Type B pancreatic cell (in vitro differentiated cells): ENCODE measurements at regions not wholly inside any gene's neighbourhood (a gene's known extent, or its start where the extent isn't known, plus 50 kb on each side); places are given as distances from the start of the nearest gene placed in this dataset.

Experiments
- DNase-seq: peaks from one replicate; pipeline ENCODE4 v3.0.0; 2021; ENCODE audit warnings: mixed read lengths; ENCODE audit not compliant: unreplicated experiment; ENCODE audit errors: extremely low spot score
- H3K27ac Mint-ChIP-seq: 2 replicates; pipeline ENCODE4 v1.8.0; 2021; ENCODE audit warnings: mild to moderate bottlenecking, mixed read lengths
- H3K27me3 Mint-ChIP-seq: 2 replicates; pipeline ENCODE4 v1.8.0; 2021; ENCODE audit warnings: mixed read lengths
- H3K36me3 Mint-ChIP-seq: 2 replicates; pipeline ENCODE4 v1.8.0; 2021; ENCODE audit warnings: mixed read lengths
- H3K4me1 Mint-ChIP-seq: one replicate; pipeline ENCODE4 v1.8.0; 2021; ENCODE audit warnings: mixed read lengths; ENCODE audit not compliant: unreplicated experiment
- H3K4me3 Mint-ChIP-seq: 2 replicates; pipeline ENCODE4 v1.8.0; 2021; ENCODE audit warnings: mild to moderate bottlenecking, mixed read lengths
- H3K9me3 Mint-ChIP-seq: 2 replicates; pipeline ENCODE4 v1.8.0; 2021; ENCODE audit warnings: mixed read lengths
- TF ChIP-seq, protein P1 (sequence below): fragments of 200-600 bp; sonication (generic); conservative IDR thresholded peaks from 2 replicates; pipeline ENCODE4 v1.5.0; 2021; ENCODE audit warnings: antibody characterized with exemption, mild to moderate bottlenecking

DNA sequence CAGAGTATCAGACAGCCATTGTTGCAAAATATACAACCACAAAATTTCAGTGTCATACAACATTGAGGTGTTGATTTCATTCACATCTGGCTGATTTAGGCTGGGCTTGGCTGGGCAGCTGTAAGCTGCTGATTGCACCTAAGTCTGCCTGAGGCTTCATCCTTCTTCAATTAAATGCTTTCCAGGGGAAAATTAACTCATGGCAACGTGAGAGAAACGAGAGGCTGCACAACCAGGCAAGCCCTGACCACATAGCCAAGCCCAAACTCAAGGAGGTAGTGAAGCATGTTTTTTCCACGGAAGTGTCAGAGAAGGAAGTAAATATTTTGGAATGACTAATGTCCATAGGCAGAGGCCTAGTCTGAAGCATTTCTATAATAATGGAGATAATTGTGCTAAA lies 273.8 kb upstream of the ZC3H12C start:
- H3K27ac Mint-ChIP-seq: no peak overlapping the region
- no peaks in the 10 kb centered on the region for H3K9me3 Mint-ChIP-seq
- no peaks in the 10 kb centered on the region for H3K36me3 Mint-ChIP-seq
- no peak for DNase-seq
- H3K4me3 Mint-ChIP-seq: no peak overlapping the region
- no peaks in the 10 kb centered on the region for H3K27me3 Mint-ChIP-seq
- TF ChIP-seq, protein P1, sequence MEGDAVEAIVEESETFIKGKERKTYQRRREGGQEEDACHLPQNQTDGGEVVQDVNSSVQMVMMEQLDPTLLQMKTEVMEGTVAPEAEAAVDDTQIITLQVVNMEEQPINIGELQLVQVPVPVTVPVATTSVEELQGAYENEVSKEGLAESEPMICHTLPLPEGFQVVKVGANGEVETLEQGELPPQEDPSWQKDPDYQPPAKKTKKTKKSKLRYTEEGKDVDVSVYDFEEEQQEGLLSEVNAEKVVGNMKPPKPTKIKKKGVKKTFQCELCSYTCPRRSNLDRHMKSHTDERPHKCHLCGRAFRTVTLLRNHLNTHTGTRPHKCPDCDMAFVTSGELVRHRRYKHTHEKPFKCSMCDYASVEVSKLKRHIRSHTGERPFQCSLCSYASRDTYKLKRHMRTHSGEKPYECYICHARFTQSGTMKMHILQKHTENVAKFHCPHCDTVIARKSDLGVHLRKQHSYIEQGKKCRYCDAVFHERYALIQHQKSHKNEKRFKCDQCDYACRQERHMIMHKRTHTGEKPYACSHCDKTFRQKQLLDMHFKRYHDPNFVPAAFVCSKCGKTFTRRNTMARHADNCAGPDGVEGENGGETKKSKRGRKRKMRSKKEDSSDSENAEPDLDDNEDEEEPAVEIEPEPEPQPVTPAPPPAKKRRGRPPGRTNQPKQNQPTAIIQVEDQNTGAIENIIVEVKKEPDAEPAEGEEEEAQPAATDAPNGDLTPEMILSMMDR: no peak
- no peaks in the 10 kb centered on the region for H3K4me1 Mint-ChIP-seq

DNA sequence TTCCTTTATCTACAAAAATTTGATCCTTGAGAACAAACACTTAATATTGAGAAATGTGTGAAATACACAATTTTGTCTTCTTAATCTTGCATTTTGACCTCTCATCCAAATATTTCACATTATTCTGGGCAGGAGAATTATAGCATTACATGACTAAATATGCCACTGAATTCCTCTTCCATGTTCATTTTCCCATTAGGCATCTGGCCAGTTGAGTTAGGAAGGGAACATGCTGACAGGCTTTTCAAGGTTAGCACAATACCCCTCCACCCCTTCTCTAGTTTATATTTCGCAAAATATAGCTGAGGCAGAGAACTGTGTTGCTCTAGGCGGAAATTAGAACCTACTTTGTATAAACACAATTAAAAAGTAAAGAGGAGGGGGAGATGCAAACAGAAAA lies 271.7 kb upstream of the ZC3H12C start:
- Mint-ChIP-seq H3K36me3 (no peaks in the 10 kb centered on the region), H3K4me1 (no peaks in the 10 kb centered on the region), H3K27me3 (no peaks in the 10 kb centered on the region), H3K27ac (no peak overlapping the region), H3K4me3 (no peak overlapping the region), H3K9me3 (no peaks in the 10 kb centered on the region)
- DNase-seq: no peak
- TF ChIP-seq, protein P1: no peak

DNA sequence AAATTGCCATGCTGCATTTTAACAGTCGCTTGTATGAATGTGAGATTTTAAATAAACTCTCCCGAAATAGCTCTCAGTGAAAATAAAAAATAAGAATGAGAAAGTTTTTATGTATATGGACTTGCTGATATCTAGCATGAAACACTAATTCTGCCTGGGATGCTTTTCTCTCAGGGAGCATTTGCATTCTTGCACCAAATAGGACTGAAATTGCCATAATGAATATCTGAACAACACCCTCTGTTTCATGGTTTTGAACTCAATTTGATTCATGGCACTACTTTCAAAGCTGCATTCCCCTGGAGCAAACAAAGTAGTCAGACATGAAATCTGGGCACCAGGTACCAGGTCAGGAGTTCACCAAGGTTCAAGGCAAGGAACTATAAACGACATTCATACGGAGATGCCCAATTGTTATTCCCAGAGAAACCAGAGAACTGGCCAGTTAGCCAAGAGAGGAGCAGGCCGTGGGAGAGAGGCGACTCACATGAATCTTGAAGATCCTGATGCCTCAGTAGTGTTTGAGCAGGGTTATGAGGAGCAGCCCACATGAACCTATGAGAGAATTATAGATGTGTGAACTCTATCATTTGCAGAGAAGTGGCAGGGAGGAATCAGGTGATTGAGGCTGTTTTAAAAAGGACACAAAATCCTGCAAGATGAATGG lies 270.6 kb upstream of the ZC3H12C start:
- no peaks in the 10 kb centered on the region for H3K36me3 Mint-ChIP-seq
- H3K9me3 Mint-ChIP-seq: no peaks in the 10 kb centered on the region
- TF ChIP-seq, protein P1: no peak
- no peak for DNase-seq
- H3K4me3 Mint-ChIP-seq: no peak overlapping the region
- no peak overlapping the region for H3K27ac Mint-ChIP-seq
- H3K27me3 Mint-ChIP-seq: no peaks in the 10 kb centered on the region
- H3K4me1 Mint-ChIP-seq: no peaks in the 10 kb centered on the region

DNA sequence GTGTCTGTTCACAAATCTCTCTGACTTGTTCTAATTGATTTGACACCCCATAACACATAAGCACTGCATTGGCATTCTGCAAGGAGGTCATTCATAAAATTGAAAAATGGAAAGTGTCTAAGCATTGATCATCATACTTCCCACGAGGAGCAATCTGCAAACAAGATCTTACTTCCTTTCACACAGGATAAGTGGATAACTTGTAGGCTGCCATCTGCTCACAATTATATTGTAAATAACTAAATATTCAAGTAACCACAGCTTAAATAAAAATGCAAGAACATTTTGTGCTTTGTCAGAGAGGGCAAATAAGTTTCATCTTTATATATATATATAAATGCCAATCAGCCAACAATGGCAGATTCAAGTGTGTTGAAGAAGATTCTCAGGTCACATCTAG lies 264.8 kb upstream of the ZC3H12C start:
- no peaks in the 10 kb centered on the region for H3K27me3 Mint-ChIP-seq
- no peaks in the 10 kb centered on the region for H3K9me3 Mint-ChIP-seq
- DNase-seq: no peak
- H3K4me3 Mint-ChIP-seq: no peak overlapping the region
- H3K27ac Mint-ChIP-seq: no peak overlapping the region
- H3K4me1 Mint-ChIP-seq: no peaks in the 10 kb centered on the region
- no peaks in the 10 kb centered on the region for H3K36me3 Mint-ChIP-seq
- TF ChIP-seq, protein P1: no peak

DNA sequence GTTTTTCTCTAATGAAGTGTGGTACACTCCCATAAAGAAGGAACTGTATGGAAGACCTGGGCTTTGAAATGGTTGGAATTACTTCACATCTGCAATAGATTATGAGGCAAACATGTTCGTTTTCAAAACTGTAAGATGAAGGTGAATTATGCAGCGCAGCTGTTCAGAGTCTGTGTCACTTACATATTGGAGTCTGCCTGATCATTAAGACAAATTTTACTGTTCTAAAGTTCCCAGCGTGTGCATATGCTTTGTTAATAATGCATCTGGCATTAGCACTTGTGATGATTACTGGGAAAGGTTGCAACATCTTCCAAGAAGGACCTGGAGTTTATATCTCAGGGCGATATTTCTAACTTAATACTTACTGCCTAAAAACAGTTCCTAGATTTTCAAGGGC lies 255.2 kb upstream of the ZC3H12C start:
- Mint-ChIP-seq H3K27ac (no peak overlapping the region), H3K4me3 (no peak overlapping the region), H3K4me1 (peaks cover 12% of the 10 kb centered on the region), H3K9me3 (no peaks in the 10 kb centered on the region), H3K36me3 (no peaks in the 10 kb centered on the region), H3K27me3 (peaks cover 12% of the 10 kb centered on the region)
- no peak for DNase-seq
- TF ChIP-seq, protein P1: no peak

DNA sequence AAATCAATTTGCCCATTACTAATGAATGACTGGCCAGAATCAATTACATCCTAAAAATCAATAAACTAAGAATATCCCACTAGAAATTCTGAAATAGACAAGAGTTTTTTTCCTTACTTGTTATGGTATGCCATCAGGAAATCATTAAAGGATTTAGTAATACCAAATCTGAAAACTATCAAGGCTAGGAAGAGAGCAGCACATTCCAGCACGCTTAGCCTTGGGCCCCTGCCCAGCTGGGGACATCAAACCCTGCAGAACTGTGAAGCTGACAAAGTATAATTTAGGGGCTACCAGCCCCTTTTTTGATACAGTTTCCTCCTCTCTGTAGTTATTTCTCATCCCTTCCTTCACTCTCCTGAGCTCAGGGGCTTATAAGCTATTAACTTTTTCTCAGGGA lies 247.8 kb upstream of the ZC3H12C start:
- Mint-ChIP-seq H3K27me3 (peaks cover 6% of the 10 kb centered on the region), H3K36me3 (no peaks in the 10 kb centered on the region), H3K4me3 (no peak overlapping the region), H3K4me1 (peaks cover 6% of the 10 kb centered on the region), H3K9me3 (no peaks in the 10 kb centered on the region), H3K27ac (no peak overlapping the region)
- TF ChIP-seq, protein P1: no peak
- no peak for DNase-seq
